ENCODE measurements at regions not wholly inside any gene's neighbourhood (a gene's known extent, or its start where the extent isn't known, plus 50 kb on each side); places are given as distances from the start of the nearest gene placed in this dataset.

DNA sequence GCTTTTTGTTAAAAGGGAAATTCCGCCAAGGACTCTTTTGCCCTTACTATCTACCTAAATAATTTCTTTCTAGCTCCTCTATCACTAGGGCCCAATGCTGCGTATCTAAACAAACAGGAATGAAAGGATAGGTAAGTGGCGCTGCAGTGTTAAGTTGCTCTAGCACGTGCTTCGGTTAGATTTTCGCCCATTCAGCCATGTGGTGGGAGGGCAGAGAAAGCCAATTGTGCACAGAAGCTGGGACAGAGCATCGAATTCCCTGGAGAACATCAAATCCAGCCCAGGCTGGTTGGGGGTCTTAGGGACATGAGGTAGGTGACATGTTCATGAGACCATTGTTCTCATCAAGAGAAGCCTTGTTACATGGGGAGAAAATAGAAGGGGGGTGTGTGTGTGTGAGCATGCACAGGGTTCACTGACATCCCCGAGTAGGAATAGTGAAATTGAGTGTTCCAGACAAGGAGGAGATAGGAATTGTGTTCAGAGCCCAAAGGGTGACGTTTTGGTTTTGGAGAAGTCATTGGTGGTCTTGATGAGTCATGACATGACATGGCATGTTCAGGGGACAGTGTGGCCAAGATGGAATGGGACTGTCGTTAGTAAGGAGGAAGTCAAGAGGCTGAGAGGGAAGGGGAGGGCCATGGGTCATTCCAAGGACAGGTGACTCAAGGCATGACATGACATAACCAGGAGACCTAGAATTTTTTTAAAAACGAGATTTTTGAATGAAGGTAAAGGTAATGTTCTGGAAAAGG is 107.1 kb downstream of the TLR5 start:
- Histone ChIP-seq H3K27me3 (ENCODE audit: insufficient read depth, low read length, poor library complexity, severe bottlenecking) (no peaks in the 10 kb centered on the region), H3K36me3 (ENCODE audit: insufficient read depth, low read length) (no peaks in the 10 kb centered on the region), H3K9me3 (ENCODE audit: low read length) (no peaks in the 10 kb centered on the region), H3K4me3 (ENCODE audit: low read length) (no peak overlapping the region), H3K27ac (ENCODE audit: low read depth, low read length) (no peak overlapping the region), H3K4me1 (ENCODE audit: insufficient read depth, low read length) (no peaks in the 10 kb centered on the region)
- no peaks in the 10 kb centered on the region for H3K36me3 Mint-ChIP-seq
- ChIA-PET CTCF (no interaction called here), POLR2A (no interaction called here)
- H3K27ac Mint-ChIP-seq = no peak overlapping the region
- peaks cover 11 to 31% of the 10 kb centered on the region in 2 donors for H3K27me3 Mint-ChIP-seq
- no peak for DNase-seq
- no peaks in the 10 kb centered on the region for H3K4me1 Mint-ChIP-seq
- H3K9me3 Mint-ChIP-seq = no peaks in the 10 kb centered on the region
- H3K4me3 Mint-ChIP-seq = no peak overlapping the region

DNA sequence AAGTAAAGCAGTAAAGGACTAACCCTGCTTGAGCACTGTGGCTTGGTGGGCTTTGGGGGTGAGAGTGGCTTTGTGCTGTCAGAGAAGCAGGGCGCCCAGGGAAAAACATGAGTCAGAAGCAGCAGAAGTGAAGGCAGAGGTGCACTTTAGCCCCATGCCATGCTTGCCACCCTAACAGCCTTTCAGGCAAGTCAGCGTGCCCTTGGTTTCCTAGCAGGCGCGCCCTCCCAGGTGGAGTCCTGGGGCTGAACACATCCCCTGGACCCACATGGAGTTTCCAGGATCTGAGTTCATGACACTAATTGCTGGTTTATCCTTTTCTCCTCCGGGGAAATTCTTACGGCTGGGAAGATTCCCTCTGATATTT is 106.6 kb downstream of the TLR5 start:
- no peaks in the 10 kb centered on the region for H3K9me3 Mint-ChIP-seq
- Histone ChIP-seq H3K9me3 (ENCODE audit: low read length) (no peaks in the 10 kb centered on the region), H3K4me1 (ENCODE audit: insufficient read depth, low read length) (no peaks in the 10 kb centered on the region), H3K27ac (ENCODE audit: low read depth, low read length) (no peak overlapping the region), H3K4me3 (ENCODE audit: low read length) (no peak overlapping the region), H3K27me3 (ENCODE audit: insufficient read depth, low read length, poor library complexity, severe bottlenecking) (no peaks in the 10 kb centered on the region), H3K36me3 (ENCODE audit: insufficient read depth, low read length) (no peaks in the 10 kb centered on the region)
- no peak overlapping the region for H3K4me3 Mint-ChIP-seq
- H3K4me1 Mint-ChIP-seq = no peaks in the 10 kb centered on the region
- POLR2A ChIA-PET = no interaction called here
- DNase-seq = no peak
- H3K27ac Mint-ChIP-seq = no peak overlapping the region
- peaks cover 11 to 37% of the 10 kb centered on the region in 2 donors for H3K27me3 Mint-ChIP-seq
- H3K36me3 Mint-ChIP-seq = no peaks in the 10 kb centered on the region
- CTCF ChIA-PET = no interaction called here

DNA sequence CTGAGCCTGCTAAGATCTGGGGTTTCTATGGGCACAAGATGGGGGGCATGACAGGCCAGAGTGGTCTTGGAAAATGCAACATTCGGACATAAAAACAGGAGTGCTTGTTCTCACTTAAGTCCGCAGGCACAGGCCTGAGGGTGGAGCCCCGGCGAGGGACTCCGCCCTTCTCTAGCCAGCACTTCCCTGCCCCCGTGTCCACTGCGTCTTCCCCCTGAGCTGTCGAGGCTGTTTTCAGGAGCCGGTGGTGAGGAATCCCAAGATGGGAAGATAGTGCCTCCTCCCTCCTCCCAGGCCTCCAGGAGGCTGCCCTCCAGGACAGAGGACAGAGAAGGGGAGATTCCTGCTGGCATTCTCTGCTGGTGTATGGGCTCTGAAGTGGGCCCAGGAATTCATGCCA is 105.2 kb downstream of the TLR5 start:
- no peak overlapping the region for H3K27ac ChIP-seq (ENCODE audit: low read depth, low read length)
- no peaks in the 10 kb centered on the region for H3K36me3 Mint-ChIP-seq
- no peaks in the 10 kb centered on the region for H3K4me1 ChIP-seq (ENCODE audit: insufficient read depth, low read length)
- POLR2A ChIA-PET = no interaction called here
- H3K36me3 ChIP-seq (ENCODE audit: insufficient read depth, low read length) = no peaks in the 10 kb centered on the region
- H3K27ac Mint-ChIP-seq = no peak overlapping the region
- CTCF ChIA-PET = no interaction called here
- H3K9me3 Mint-ChIP-seq = no peaks in the 10 kb centered on the region
- H3K27me3 Mint-ChIP-seq = peaks cover 13 to 42% of the 10 kb centered on the region in 2 donors
- no peaks in the 10 kb centered on the region for H3K27me3 ChIP-seq (ENCODE audit: insufficient read depth, low read length, poor library complexity, severe bottlenecking)
- no peak overlapping the region for H3K4me3 ChIP-seq (ENCODE audit: low read length)
- no peaks in the 10 kb centered on the region for H3K9me3 ChIP-seq (ENCODE audit: low read length)
- no peaks in the 10 kb centered on the region for H3K4me1 Mint-ChIP-seq
- no peak for DNase-seq
- no peak overlapping the region for H3K4me3 Mint-ChIP-seq

DNA sequence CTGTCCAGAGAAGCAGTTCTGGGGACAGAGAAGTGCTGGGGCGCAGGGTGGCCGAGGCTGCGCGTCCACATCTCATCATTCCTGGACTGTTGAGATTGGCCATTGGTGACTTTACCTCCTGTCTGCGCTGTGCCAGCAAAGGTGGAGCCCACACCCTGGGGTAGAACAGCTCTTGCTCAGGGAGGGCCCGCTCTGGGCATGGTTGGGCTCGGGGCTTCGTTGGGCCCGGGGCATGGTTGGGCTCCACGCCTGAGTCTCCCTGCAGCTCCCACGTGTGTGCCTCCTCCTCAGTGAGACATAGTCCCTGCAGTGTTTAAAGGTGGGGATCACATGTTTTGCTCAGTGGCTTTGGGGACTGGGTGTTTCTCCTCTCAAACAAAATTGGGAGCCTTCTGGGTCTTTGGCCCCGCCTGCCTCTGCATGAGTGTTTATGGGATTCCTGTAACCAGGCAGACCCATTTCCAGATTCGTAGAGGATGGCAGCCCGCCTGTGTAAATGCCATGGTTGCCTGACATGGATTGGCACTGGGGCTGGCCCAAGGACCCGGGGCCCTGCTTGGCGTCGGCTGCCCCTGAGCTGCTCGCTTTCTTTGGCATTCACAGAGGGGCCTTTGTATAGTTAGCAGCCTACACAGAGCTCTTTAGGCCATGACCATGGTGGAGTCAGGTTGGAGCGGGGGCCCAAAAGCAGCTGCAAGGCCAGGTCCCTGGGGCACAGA is 104.6 kb downstream of the TLR5 start:
- no peak for DNase-seq
- no peaks in the 10 kb centered on the region for H3K4me1 Mint-ChIP-seq
- POLR2A ChIA-PET = no interaction called here

DNA sequence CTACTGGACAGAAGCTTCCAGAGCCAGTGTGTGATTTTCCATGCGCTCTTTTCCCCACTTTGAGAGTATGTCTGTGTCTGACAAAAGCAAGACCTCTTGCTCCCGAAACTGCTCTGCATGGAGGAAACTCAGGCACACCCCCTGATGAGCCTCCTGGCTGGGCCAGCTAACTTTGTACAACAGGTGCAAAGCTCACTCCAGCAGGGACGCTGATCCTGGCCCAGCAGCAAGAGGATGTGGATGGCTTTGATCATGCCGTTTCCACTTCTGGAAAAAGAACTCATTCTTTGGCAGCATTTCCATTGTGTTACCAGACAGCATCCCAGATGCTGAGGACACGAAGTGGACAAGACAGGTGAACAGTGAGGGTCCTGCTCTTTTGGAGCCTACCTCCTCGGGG is 103.1 kb downstream of the TLR5 start:
- ChIA-PET POLR2A (no interaction called here), CTCF (no interaction called here)
- no peak overlapping the region for H3K4me3 Mint-ChIP-seq
- DNase-seq = no peak
- Histone ChIP-seq H3K4me3 (ENCODE audit: low read length) (no peak overlapping the region), H3K27ac (ENCODE audit: low read depth, low read length) (no peak overlapping the region), H3K9me3 (ENCODE audit: low read length) (no peaks in the 10 kb centered on the region), H3K27me3 (ENCODE audit: insufficient read depth, low read length, poor library complexity, severe bottlenecking) (no peaks in the 10 kb centered on the region), H3K36me3 (ENCODE audit: insufficient read depth, low read length) (no peaks in the 10 kb centered on the region), H3K4me1 (ENCODE audit: insufficient read depth, low read length) (no peaks in the 10 kb centered on the region)
- H3K4me1 Mint-ChIP-seq = no peaks in the 10 kb centered on the region
- H3K27me3 Mint-ChIP-seq = peaks cover 15 to 42% of the 10 kb centered on the region in 2 donors
- no peaks in the 10 kb centered on the region for H3K36me3 Mint-ChIP-seq
- no peaks in the 10 kb centered on the region for H3K9me3 Mint-ChIP-seq
- H3K27ac Mint-ChIP-seq = no peak overlapping the region

More for the DNA sequence above, 104.6 kb downstream of the TLR5 start:
- H3K9me3 Mint-ChIP-seq = no peaks in the 10 kb centered on the region
- H3K36me3 Mint-ChIP-seq = no peaks in the 10 kb centered on the region
- no peak overlapping the region for H3K4me3 Mint-ChIP-seq
- Histone ChIP-seq H3K27me3 (ENCODE audit: insufficient read depth, low read length, poor library complexity, severe bottlenecking) (no peaks in the 10 kb centered on the region), H3K9me3 (ENCODE audit: low read length) (no peaks in the 10 kb centered on the region), H3K4me1 (ENCODE audit: insufficient read depth, low read length) (no peaks in the 10 kb centered on the region), H3K36me3 (ENCODE audit: insufficient read depth, low read length) (no peaks in the 10 kb centered on the region), H3K27ac (ENCODE audit: low read depth, low read length) (no peak overlapping the region), H3K4me3 (ENCODE audit: low read length) (no peak overlapping the region)
- CTCF ChIA-PET = no interaction called here
- H3K27ac Mint-ChIP-seq = peak overlapping the region in 1 of 8 donors; percentile 91
- peaks cover 13 to 42% of the 10 kb centered on the region in 2 donors for H3K27me3 Mint-ChIP-seq

DNA sequence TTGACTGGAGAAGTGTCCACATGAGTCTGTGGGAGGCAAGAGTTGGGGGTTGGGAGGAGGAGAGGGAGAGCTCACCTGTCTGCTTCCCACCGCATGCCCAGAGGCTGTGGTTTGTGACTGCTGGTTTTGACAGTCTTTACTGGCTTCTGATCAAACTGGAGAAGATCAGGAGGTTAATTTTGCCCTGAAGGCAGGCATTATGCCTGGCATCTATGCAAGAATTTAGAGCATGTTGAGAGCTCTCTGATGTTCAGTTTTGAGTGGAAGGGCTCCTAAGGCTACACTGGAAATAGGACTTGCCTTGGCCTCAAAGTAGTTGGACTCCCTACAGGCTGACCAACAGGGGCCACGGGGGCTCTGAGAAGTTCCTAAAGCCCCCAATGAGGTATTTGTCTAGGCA is 101.6 kb downstream of the TLR5 start:
- Histone ChIP-seq H3K4me1 (ENCODE audit: insufficient read depth, low read length) (no peaks in the 10 kb centered on the region), H3K9me3 (ENCODE audit: low read length) (no peaks in the 10 kb centered on the region), H3K27ac (ENCODE audit: low read depth, low read length) (no peak overlapping the region), H3K4me3 (ENCODE audit: low read length) (no peak overlapping the region), H3K36me3 (ENCODE audit: insufficient read depth, low read length) (no peaks in the 10 kb centered on the region), H3K27me3 (ENCODE audit: insufficient read depth, low read length, poor library complexity, severe bottlenecking) (no peaks in the 10 kb centered on the region)
- DNase-seq = no peak
- ChIA-PET CTCF (no interaction called here), POLR2A (no interaction called here)
- no peaks in the 10 kb centered on the region for H3K4me1 Mint-ChIP-seq
- H3K27me3 Mint-ChIP-seq = peaks cover 15 to 36% of the 10 kb centered on the region in 2 donors
- no peak overlapping the region for H3K4me3 Mint-ChIP-seq
- no peaks in the 10 kb centered on the region for H3K36me3 Mint-ChIP-seq
- no peak overlapping the region for H3K27ac Mint-ChIP-seq
- peaks cover 0 to 3% (median 0%) of the 10 kb centered on the region in 5 donors for H3K9me3 Mint-ChIP-seq

DNA sequence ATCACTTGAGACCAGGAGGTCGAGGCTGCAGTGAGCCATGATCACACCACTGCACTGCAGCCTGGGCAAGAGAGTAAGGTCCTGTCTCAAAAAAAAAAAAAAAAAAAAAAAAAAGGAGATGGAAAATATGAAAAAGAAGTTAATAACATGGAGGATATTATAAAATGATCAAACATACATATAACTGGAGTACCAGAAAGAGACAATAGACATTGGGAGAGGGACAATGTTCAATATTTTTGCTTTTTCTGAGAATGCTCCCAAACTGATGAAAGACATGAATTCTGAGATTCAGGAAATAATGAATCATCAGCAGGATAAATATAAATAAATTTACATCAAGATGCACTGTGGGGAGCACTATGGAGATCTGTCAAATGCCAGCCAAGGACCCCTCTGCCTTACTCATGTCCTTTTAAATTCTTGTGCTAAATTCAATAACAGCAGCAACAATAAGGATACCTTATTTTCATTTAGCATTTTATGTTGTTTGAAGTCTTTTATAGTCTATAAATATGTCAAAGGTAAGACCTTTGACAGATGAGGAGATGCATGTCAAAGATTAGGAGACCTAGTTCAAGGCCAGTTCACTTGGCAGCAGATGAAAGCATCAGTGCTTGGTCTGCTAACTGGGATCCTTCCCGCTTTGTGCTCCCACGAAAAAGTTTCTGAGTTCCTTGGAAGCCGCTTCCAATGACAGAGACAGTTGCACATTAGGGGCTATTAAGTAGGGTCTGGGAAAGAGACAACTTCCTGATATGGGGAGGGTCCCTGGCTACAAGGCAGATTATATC is 97.7 kb downstream of the TLR5 start:
- Histone ChIP-seq H3K4me1 (ENCODE audit: insufficient read depth, low read length) (no peaks in the 10 kb centered on the region), H3K36me3 (ENCODE audit: insufficient read depth, low read length) (no peaks in the 10 kb centered on the region), H3K9me3 (ENCODE audit: low read length) (no peaks in the 10 kb centered on the region), H3K4me3 (ENCODE audit: low read length) (no peak overlapping the region), H3K27ac (ENCODE audit: low read depth, low read length) (no peak overlapping the region), H3K27me3 (ENCODE audit: insufficient read depth, low read length, poor library complexity, severe bottlenecking) (no peaks in the 10 kb centered on the region)
- ChIA-PET POLR2A (no interaction called here), CTCF (no interaction called here)
- Mint-ChIP-seq H3K4me3 (no peak overlapping the region), H3K9me3 (peaks cover 0 to 3% (median 0%) of the 10 kb centered on the region in 5 donors), H3K36me3 (no peaks in the 10 kb centered on the region), H3K27ac (no peak overlapping the region), H3K4me1 (no peaks in the 10 kb centered on the region), H3K27me3 (peaks cover 11 to 28% of the 10 kb centered on the region in 2 donors)
- DNase-seq = no peak

DNA sequence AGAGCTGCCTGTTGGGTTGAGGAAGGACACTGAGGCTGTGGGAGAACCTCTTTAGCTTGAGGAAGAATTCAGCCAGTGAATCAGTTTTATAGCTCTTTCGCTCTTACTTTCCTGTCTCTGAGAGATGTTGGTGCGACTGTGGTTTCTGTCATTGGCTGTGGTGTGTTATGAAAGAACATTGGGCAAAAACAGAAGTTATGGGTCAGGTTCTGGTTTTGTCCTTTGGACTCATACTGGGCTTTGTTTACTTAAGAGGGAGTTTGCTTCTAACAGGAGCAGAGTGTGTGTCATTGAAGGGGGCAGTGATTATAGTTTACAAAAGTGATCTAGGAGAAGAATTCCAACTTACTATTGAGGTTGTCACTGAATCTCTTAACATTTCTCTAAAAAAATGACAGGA is 97.0 kb downstream of the TLR5 start:
- no peaks in the 10 kb centered on the region for H3K36me3 Mint-ChIP-seq
- peaks cover 0 to 3% (median 0%) of the 10 kb centered on the region in 5 donors for H3K9me3 Mint-ChIP-seq
- H3K4me3 ChIP-seq (ENCODE audit: low read length) = no peak overlapping the region
- no peaks in the 10 kb centered on the region for H3K27me3 ChIP-seq (ENCODE audit: insufficient read depth, low read length, poor library complexity, severe bottlenecking)
- no peaks in the 10 kb centered on the region for H3K4me1 ChIP-seq (ENCODE audit: insufficient read depth, low read length)
- no peak overlapping the region for H3K4me3 Mint-ChIP-seq
- ChIA-PET POLR2A (no interaction called here), CTCF (no interaction called here)
- no peak for DNase-seq
- peaks cover 9 to 24% of the 10 kb centered on the region in 2 donors for H3K27me3 Mint-ChIP-seq
- H3K36me3 ChIP-seq (ENCODE audit: insufficient read depth, low read length) = no peaks in the 10 kb centered on the region
- no peaks in the 10 kb centered on the region for H3K4me1 Mint-ChIP-seq
- H3K9me3 ChIP-seq (ENCODE audit: low read length) = no peaks in the 10 kb centered on the region
- H3K27ac Mint-ChIP-seq = no peak overlapping the region
- no peak overlapping the region for H3K27ac ChIP-seq (ENCODE audit: low read depth, low read length)
